ENCODE measurements at regions not wholly inside any gene's neighbourhood (a gene's known extent, or its start where the extent isn't known, plus 50 kb on each side); places are given as distances from the start of the nearest gene placed in this dataset.
"Not testable (repeated sequence)": the region's sequence is repeated elsewhere in the genome, so short reads cannot be mapped to it uniquely, and the experiment has no call there.

- H3K9ac ChIP-seq (ENCODE audit: low read length); H3K4me1 ChIP-seq (ENCODE audit: control insufficient read depth, insufficient read depth, low read depth, low read length); H3K9me3 ChIP-seq (ENCODE audit: control insufficient read depth, low read length); H3K4me3 ChIP-seq (ENCODE audit: insufficient read depth in 1 of 2, low read depth in 1 of 2, low read length in 2 of 2); H3K27me3 ChIP-seq (ENCODE audit: control insufficient read depth in 1 of 2, insufficient read depth in 1 of 2, low read length in 2 of 2); H3K4me2 ChIP-seq (ENCODE audit: low read length, poor library complexity, severe bottlenecking); H2BK120ac ChIP-seq (ENCODE audit: low read depth, low read length); H2AFZ ChIP-seq (ENCODE audit: low read depth, low read length); H4K91ac ChIP-seq (ENCODE audit: low read length); H2AK5ac ChIP-seq (ENCODE audit: low read length, severe bottlenecking); DNase-seq; H2BK5ac ChIP-seq (ENCODE audit: low read depth, low read length, poor library complexity, severe bottlenecking); H4K8ac ChIP-seq (ENCODE audit: low read length); H2BK15ac ChIP-seq (ENCODE audit: low read depth, poor library complexity, severe bottlenecking); H3K23ac ChIP-seq (ENCODE audit: low read length in 2 of 2); H3K4ac ChIP-seq (ENCODE audit: low read depth in 1 of 2, low read length in 2 of 2); H3K36me3 ChIP-seq (ENCODE audit: control insufficient read depth in 1 of 2, insufficient read depth in 2 of 2, low read depth in 1 of 2, low read length in 2 of 2); H3K79me1 ChIP-seq (replicated peaks; ENCODE audit: low read length, poor library complexity, severe bottlenecking); H3K27ac ChIP-seq (ENCODE audit: low read length, poor library complexity, severe bottlenecking); H3K18ac ChIP-seq (ENCODE audit: low read depth in 1 of 2, low read length in 2 of 2); H2BK12ac ChIP-seq (ENCODE audit: low read length in 2 of 2); H3K14ac ChIP-seq (ENCODE audit: low read length in 2 of 2): not testable (repeated sequence)
- no CpG with 5 or more reads among the region's 1 CpG for WGBS
Measured at GRCh38 chrX:138807400-138807799, 95.9 kb upstream of the FGF13 start.

DNA sequence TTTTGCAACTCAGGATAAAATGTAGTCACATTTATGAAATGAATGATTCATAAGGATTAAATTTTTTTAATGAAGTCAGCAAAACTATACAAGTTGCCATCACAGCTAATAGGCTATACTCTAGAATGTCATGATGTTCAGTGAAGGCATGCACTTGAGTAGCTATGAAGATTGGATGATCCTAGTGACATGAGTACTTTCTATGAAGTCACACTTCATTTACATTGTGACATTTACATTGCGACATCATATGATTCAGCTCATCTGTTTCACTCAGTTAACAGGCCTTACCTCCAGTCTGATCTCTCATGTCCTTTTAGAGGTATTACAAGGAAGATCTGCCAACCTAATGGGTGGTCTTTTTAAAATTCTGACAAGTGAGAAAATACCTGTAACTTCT lies 82.7 kb upstream of the FGF13 start:
- Histone ChIP-seq H3K36me3 (ENCODE audit: control insufficient read depth in 1 of 2, insufficient read depth in 2 of 2, low read depth in 1 of 2, low read length in 2 of 2) (no peaks in the 10 kb centered on the region), H3K4me1 (ENCODE audit: control insufficient read depth, insufficient read depth, low read depth, low read length) (no peaks in the 10 kb centered on the region), H2BK120ac (ENCODE audit: low read depth, low read length) (no peak overlapping the region), H3K23ac (ENCODE audit: low read length in 2 of 2) (no peak overlapping the region), H3K27ac (ENCODE audit: low read length, poor library complexity, severe bottlenecking) (no peak overlapping the region), H2BK12ac (ENCODE audit: low read length in 2 of 2) (no peak overlapping the region), H4K8ac (ENCODE audit: low read length) (no peak overlapping the region), H2BK15ac (ENCODE audit: low read depth, poor library complexity, severe bottlenecking) (no peak overlapping the region), H2AK5ac (ENCODE audit: low read length, severe bottlenecking) (no peak overlapping the region), H3K4ac (ENCODE audit: low read depth in 1 of 2, low read length in 2 of 2) (no peak overlapping the region), H3K4me3 (ENCODE audit: insufficient read depth in 1 of 2, low read depth in 1 of 2, low read length in 2 of 2) (no peak overlapping the region), H3K9ac (ENCODE audit: low read length) (no peak overlapping the region), H3K18ac (ENCODE audit: low read depth in 1 of 2, low read length in 2 of 2) (no peak overlapping the region), H3K27me3 (ENCODE audit: control insufficient read depth in 1 of 2, insufficient read depth in 1 of 2, low read length in 2 of 2) (no peaks in the 10 kb centered on the region), H2AFZ (ENCODE audit: low read depth, low read length) (no peak overlapping the region), H3K9me3 (ENCODE audit: control insufficient read depth, low read length) (no peaks in the 10 kb centered on the region), H3K79me1 (replicated peaks; ENCODE audit: low read length, poor library complexity, severe bottlenecking) (no peaks in the 10 kb centered on the region), H3K14ac (ENCODE audit: low read length in 2 of 2) (no peak overlapping the region), H3K4me2 (ENCODE audit: low read length, poor library complexity, severe bottlenecking) (no peak overlapping the region), H4K91ac (ENCODE audit: low read length) (no peak overlapping the region), H2BK5ac (ENCODE audit: low read depth, low read length, poor library complexity, severe bottlenecking) (no peak overlapping the region)
- DNase-seq, result no peak
- no CpG with 5 or more reads among the region's 1 CpG for WGBS

- no peaks in the 10 kb centered on the region for H3K9me3 ChIP-seq (ENCODE audit: control insufficient read depth, low read length)
- DNase-seq, result no peak
- no peak overlapping the region for H3K23ac ChIP-seq (ENCODE audit: low read length in 2 of 2)
- no peak overlapping the region for H3K14ac ChIP-seq (ENCODE audit: low read length in 2 of 2)
- H2BK120ac ChIP-seq (ENCODE audit: low read depth, low read length), result no peak overlapping the region
- H3K18ac ChIP-seq (ENCODE audit: low read depth in 1 of 2, low read length in 2 of 2), result no peak overlapping the region
- H3K27ac ChIP-seq (ENCODE audit: low read length, poor library complexity, severe bottlenecking), result no peak overlapping the region
- no peak overlapping the region for H3K4me2 ChIP-seq (ENCODE audit: low read length, poor library complexity, severe bottlenecking)
- no peak overlapping the region for H3K4ac ChIP-seq (ENCODE audit: low read depth in 1 of 2, low read length in 2 of 2)
- H2BK15ac ChIP-seq (ENCODE audit: low read depth, poor library complexity, severe bottlenecking), result no peak overlapping the region
- no peaks in the 10 kb centered on the region for H3K36me3 ChIP-seq (ENCODE audit: control insufficient read depth in 1 of 2, insufficient read depth in 2 of 2, low read depth in 1 of 2, low read length in 2 of 2)
- no peak overlapping the region for H2AFZ ChIP-seq (ENCODE audit: low read depth, low read length)
- WGBS, result no CpG with 5 or more reads among the region's 1 CpG
- H3K4me1 ChIP-seq (ENCODE audit: control insufficient read depth, insufficient read depth, low read depth, low read length), result no peaks in the 10 kb centered on the region
- H4K91ac ChIP-seq (ENCODE audit: low read length), result no peak overlapping the region
- H2BK5ac ChIP-seq (ENCODE audit: low read depth, low read length, poor library complexity, severe bottlenecking), result no peak overlapping the region
- H3K79me1 ChIP-seq (replicated peaks; ENCODE audit: low read length, poor library complexity, severe bottlenecking), result no peaks in the 10 kb centered on the region
- no peaks in the 10 kb centered on the region for H3K27me3 ChIP-seq (ENCODE audit: control insufficient read depth in 1 of 2, insufficient read depth in 1 of 2, low read length in 2 of 2)
- no peak overlapping the region for H2AK5ac ChIP-seq (ENCODE audit: low read length, severe bottlenecking)
- no peak overlapping the region for H4K8ac ChIP-seq (ENCODE audit: low read length)
- no peak overlapping the region for H3K4me3 ChIP-seq (ENCODE audit: insufficient read depth in 1 of 2, low read depth in 1 of 2, low read length in 2 of 2)
- H2BK12ac ChIP-seq (ENCODE audit: low read length in 2 of 2), result no peak overlapping the region
- no peak overlapping the region for H3K9ac ChIP-seq (ENCODE audit: low read length)
Measured at GRCh38 chrX:138791551-138791950, 80.0 kb upstream of the FGF13 start.

DNA sequence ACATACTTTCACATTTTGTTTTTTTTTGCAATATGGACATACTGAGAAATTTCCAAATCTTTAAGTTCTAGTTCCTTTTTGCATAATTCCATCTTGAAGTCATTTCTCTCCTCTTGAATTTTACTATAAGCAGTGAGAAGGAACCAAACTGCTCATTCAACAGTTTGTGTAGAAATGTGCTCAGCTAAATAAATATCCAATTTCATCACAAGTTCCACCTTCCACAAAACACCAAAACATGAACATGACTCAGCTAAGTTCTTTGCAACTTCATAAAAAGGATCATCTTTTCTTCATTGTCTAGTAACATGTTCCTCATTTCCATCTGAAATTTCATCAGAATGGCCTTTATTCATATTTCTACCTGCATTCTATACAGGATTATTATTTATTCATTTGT lies 77.3 kb upstream of the FGF13 start:
- no peak overlapping the region for H2AFZ ChIP-seq (ENCODE audit: low read depth, low read length)
- no peaks in the 10 kb centered on the region for H3K79me1 ChIP-seq (replicated peaks; ENCODE audit: low read length, poor library complexity, severe bottlenecking)
- no peak overlapping the region for H4K91ac ChIP-seq (ENCODE audit: low read length)
- H3K14ac ChIP-seq (ENCODE audit: low read length in 2 of 2), result no peak overlapping the region
- H3K23ac ChIP-seq (ENCODE audit: low read length in 2 of 2), result no peak overlapping the region
- no peak overlapping the region for H3K27ac ChIP-seq (ENCODE audit: low read length, poor library complexity, severe bottlenecking)
- no peak overlapping the region for H2AK5ac ChIP-seq (ENCODE audit: low read length, severe bottlenecking)
- DNase-seq, result no peak
- H3K9ac ChIP-seq (ENCODE audit: low read length), result no peak overlapping the region
- H3K4me2 ChIP-seq (ENCODE audit: low read length, poor library complexity, severe bottlenecking), result no peak overlapping the region
- H3K4me1 ChIP-seq (ENCODE audit: control insufficient read depth, insufficient read depth, low read depth, low read length), result no peaks in the 10 kb centered on the region
- no peaks in the 10 kb centered on the region for H3K27me3 ChIP-seq (ENCODE audit: control insufficient read depth in 1 of 2, insufficient read depth in 1 of 2, low read length in 2 of 2)
- H3K9me3 ChIP-seq (ENCODE audit: control insufficient read depth, low read length), result peaks cover 3% of the 10 kb centered on the region
- no peak overlapping the region for H2BK120ac ChIP-seq (ENCODE audit: low read depth, low read length)
- H3K4me3 ChIP-seq (ENCODE audit: insufficient read depth in 1 of 2, low read depth in 1 of 2, low read length in 2 of 2), result no peak overlapping the region
- H3K36me3 ChIP-seq (ENCODE audit: control insufficient read depth in 1 of 2, insufficient read depth in 2 of 2, low read depth in 1 of 2, low read length in 2 of 2), result no peaks in the 10 kb centered on the region
- H3K18ac ChIP-seq (ENCODE audit: low read depth in 1 of 2, low read length in 2 of 2), result no peak overlapping the region
- H2BK5ac ChIP-seq (ENCODE audit: low read depth, low read length, poor library complexity, severe bottlenecking), result no peak overlapping the region
- no peak overlapping the region for H4K8ac ChIP-seq (ENCODE audit: low read length)
- no peak overlapping the region for H2BK15ac ChIP-seq (ENCODE audit: low read depth, poor library complexity, severe bottlenecking)
- no peak overlapping the region for H3K4ac ChIP-seq (ENCODE audit: low read depth in 1 of 2, low read length in 2 of 2)
- H2BK12ac ChIP-seq (ENCODE audit: low read length in 2 of 2), result no peak overlapping the region
